HepG2 (cell line): ENCODE measurements at regions not wholly inside any gene's neighbourhood (a gene's known extent, or its start where the extent isn't known, plus 50 kb on each side); places are given as distances from the start of the nearest gene placed in this dataset.

Experiments
- ATAC-seq: fragments of 200-7000 bp; cut with Tn5 transposase; 3 replicates; pipeline ENCODE4 v1.9.1; 2020; ENCODE audit warnings: mild to moderate bottlenecking, moderate library complexity
- BruUV-seq: library from RNA; stranded (reverse); fragments of 400-500 nt; replicated peaks from 2 replicates; lab custom pipeline; 2021; lab: Mats Ljungman, UMichigan
- CTCF ChIA-PET: fragments of 300-600 bp; formaldehyde crosslinking; extraction: SDS; loops from one replicate; lab custom pipeline; 2021; ENCODE audit warnings: low total read pairs, inconsistent platforms, low intra/inter-chr PET ratio; lab: Yijun Ruan, JAX
- POLR2A ChIA-PET: fragments of 350-600 bp; sonication (Branson Sonifier 250); formaldehyde crosslinking; loops from one replicate; lab custom pipeline; 2020; ENCODE audit warnings: antibody characterized with exemption, inconsistent platforms; lab: Yijun Ruan, JAX
- DNase-seq: peaks from one replicate; pipeline ENCODE4 v3.0.0-alpha.2; 2015; ENCODE audit warnings: low spot score
- FAIRE-seq: peaks from 3 replicates; lab custom pipeline; 2011; peaks lifted over from hg19 to GRCh38; lab: Jason Lieb, UNC
- H2AFZ ChIP-seq: one replicate; pipeline ENCODE4 v1.6.1; 2011; ENCODE audit warnings: low read length, inconsistent platforms
- H3K27ac ChIP-seq: fragments of 300-600 bp; 3 replicates; pipeline ENCODE4 v1.8.0; 2011; ENCODE audit warnings: mixed run types, mild to moderate bottlenecking, mixed read lengths, low read length, inconsistent platforms; ENCODE audit not compliant: insufficient read depth; ENCODE audit errors: extremely low read length
- H3K27me3 ChIP-seq, 2 experiments: fragments of 200-600 bp in 1 of 2; 2 replicates in 1 of 2; 3 replicates in 1 of 2; pipeline versions ENCODE4 v1.6.0 to v1.8.0; 2011; ENCODE audit warnings: low read length in 2 of 2, mild to moderate bottlenecking in 2 of 2, moderate library complexity in 2 of 2, inconsistent platforms in 1 of 2; ENCODE audit not compliant: insufficient read depth in 2 of 2, control insufficient read depth in 1 of 2
- H3K36me3 ChIP-seq, 2 experiments: fragments of 200-600 bp in 1 of 2; replicated peaks in 1 of 2; 2 replicates in 1 of 2; 3 replicates in 1 of 2; pipeline versions ENCODE4 v1.5.1 to v1.8.0; 2011; ENCODE audit warnings: low read length in 2 of 2, inconsistent platforms in 1 of 2; ENCODE audit not compliant: insufficient read depth in 2 of 2, control insufficient read depth in 1 of 2
- H3K4me1 ChIP-seq: 2 replicates; pipeline ENCODE4 v1.5.1; 2012; ENCODE audit warnings: low read length, inconsistent platforms; ENCODE audit not compliant: insufficient read depth
- H3K4me2 ChIP-seq: 2 replicates; pipeline ENCODE4 v1.6.0; 2011; ENCODE audit warnings: low read depth, low read length, inconsistent platforms
- H3K4me3 ChIP-seq, 3 experiments: fragments of 200-600 bp in 1 of 3; sonication (generic), shearing (Covaris generic) in 1 of 3; replicated peaks in 1 of 3; 2 replicates each; pipeline ENCODE4 v1.5.1; 2011 to 2016; ENCODE audit warnings: low read length in 3 of 3, inconsistent platforms in 2 of 3, low read depth in 2 of 3, mild to moderate bottlenecking in 2 of 3, control low read depth in 1 of 3, mixed read lengths in 1 of 3; ENCODE audit not compliant: insufficient read depth in 1 of 3
- H3K79me2 ChIP-seq: one replicate; pipeline ENCODE4 v1.6.1; 2011; ENCODE audit warnings: low read length, inconsistent platforms; ENCODE audit not compliant: insufficient read depth
- H3K9ac ChIP-seq: 2 replicates; pipeline ENCODE4 v1.6.0; 2011; ENCODE audit warnings: mild to moderate bottlenecking, low read depth, low read length, inconsistent platforms; ENCODE audit not compliant: insufficient read depth
- H3K9me3 ChIP-seq: 2 replicates; pipeline ENCODE4 v1.5.1; 2012; ENCODE audit warnings: mild to moderate bottlenecking, low read length
- H4K20me1 ChIP-seq: 2 replicates; pipeline ENCODE4 v1.6.0; 2011; ENCODE audit warnings: inconsistent platforms, mild to moderate bottlenecking, low read length, moderate library complexity; ENCODE audit not compliant: insufficient read depth
- KLF13 ChIP-seq: sonication (generic); formaldehyde crosslinking; IDR thresholded peaks from 2 replicates; pipeline ENCODE4 v1.4.0; 2020; ENCODE audit warnings: mild to moderate bottlenecking, missing genetic modification reagents
- PCBP1 ChIP-seq: fragments of 200-400 bp; formaldehyde crosslinking; IDR thresholded peaks from 2 replicates; pipeline ENCODE4 v1.6.1; 2017; ENCODE audit warnings: mild to moderate bottlenecking, low read depth, low read length, borderline replicate concordance
- SOX13 ChIP-seq, 3 experiments: fragments of 450-650 bp in 1 of 3; sonication (generic) in 1 of 3; formaldehyde crosslinking in 1 of 3; IDR thresholded peaks in 2 of 3; conservative IDR thresholded peaks in 1 of 3; 2 replicates each; pipeline versions ENCODE4 v1.5.0 to v1.6.1; 2016 to 2020; ENCODE audit warnings: antibody characterized with exemption in 1 of 3, mild to moderate bottlenecking in 1 of 3, missing compliant biosample characterization in 1 of 3, missing genetic modification reagents in 1 of 3, moderate library complexity in 1 of 3
- SOX5 ChIP-seq: IDR thresholded peaks from 2 replicates; pipeline ENCODE4 v1.6.1; 2016; ENCODE audit warnings: borderline replicate concordance
- THAP7 ChIP-seq: sonication (generic); formaldehyde crosslinking; IDR thresholded peaks from 2 replicates; pipeline ENCODE4 v1.8.1; 2023; ENCODE audit warnings: mild to moderate bottlenecking, missing genetic modification reagents
- ZNF234 ChIP-seq: sonication (generic); formaldehyde crosslinking; conservative IDR thresholded peaks from 2 replicates; pipeline ENCODE4 v1.5.1; 2020; ENCODE audit warnings: mild to moderate bottlenecking, missing genetic modification reagents
- ZNF567 ChIP-seq: sonication (generic); formaldehyde crosslinking; IDR thresholded peaks from 2 replicates; pipeline ENCODE4 v1.8.1; 2023; ENCODE audit warnings: mild to moderate bottlenecking, missing genetic modification reagents, borderline replicate concordance
- ZNF614 ChIP-seq: IDR thresholded peaks from 2 replicates; pipeline ENCODE4 v1.6.1; 2018; ENCODE audit warnings: missing biosample characterization, missing genetic modification reagents, inconsistent platforms, borderline replicate concordance
- WGBS: methylation state at CpG from one replicate; pipeline ENCODE4 v1.1.6; 2017; ENCODE audit warnings: low lambda C conversion rate; 5-methylcytosine and 5-hydroxymethylcytosine counted together
- in situ Hi-C: cut with HindIII; loops from 2 replicates; pipeline ENCODE4 v1.10.0; 2017; ENCODE audit warnings: low pct_unique_long_range_greater_than_20kb; ENCODE audit not compliant: extremely low pct_ligation_motif_present
- intact Hi-C: fragments of 100-400 bp; cut with micrococcal nuclease; formaldehyde crosslinking; loops from one replicate; pipeline ENCODE4 v1.10.0; 2022; ENCODE audit not compliant: unreplicated experiment

DNA sequence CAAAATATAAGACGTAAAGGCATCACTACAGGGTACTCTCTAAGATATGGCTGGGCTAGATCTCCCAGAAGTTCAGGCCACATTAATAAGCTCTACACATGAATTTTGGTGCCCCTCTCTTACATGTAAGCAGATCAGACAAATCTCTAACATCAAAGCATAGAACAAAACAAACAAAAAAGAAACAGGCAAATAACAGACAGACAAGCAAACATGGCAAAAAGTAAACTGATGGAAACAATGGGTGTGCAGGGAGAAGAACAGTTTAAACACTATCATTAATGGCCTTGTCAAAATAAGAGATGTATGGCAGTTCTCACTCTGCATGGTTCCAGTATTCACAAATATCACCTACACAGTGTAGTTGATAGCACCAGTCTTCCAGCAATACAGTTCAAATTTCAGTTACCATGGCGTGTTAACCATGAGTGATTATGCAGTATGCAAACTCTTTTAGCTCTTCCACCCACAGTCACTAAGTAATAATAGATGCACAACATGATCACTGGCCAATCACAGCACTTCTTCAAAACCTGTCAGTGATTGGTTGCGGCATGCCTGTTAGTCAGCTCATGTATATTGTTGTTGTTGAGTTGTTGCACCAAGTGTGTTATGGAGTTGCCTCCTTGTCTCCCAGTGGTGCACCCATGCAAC lies 110.7 kb upstream of the TLR3 start:
- DNase-seq = peak; percentile 4
- no TSS peak for BruUV-seq
- H3K4me1 ChIP-seq = peaks cover 8% of the 10 kb centered on the region; the same call in 1 of the 2 replicates
- H3K27ac ChIP-seq = no peak overlapping the region
- no peak for TF ChIP-seq THAP7 (CRISPR knock-in tag)
- no peak for TF ChIP-seq SOX13 (IDR thresholded peaks at IDR 0.05)
- peak in 1 of 2 experiments; percentile 57; a peak in 1 of 4 replicates for TF ChIP-seq SOX13 (CRISPR knock-in tag; conservative IDR thresholded peaks at IDR 0.05 in 1 of 2, IDR thresholded peaks at IDR 0.05 in 1 of 2)
- TF ChIP-seq SOX5 = peak; percentile 53; the same call in 1 of the 2 replicates
- TF ChIP-seq, all 625 proteins: peak for 2
- no peak overlapping the region for H3K9ac ChIP-seq
- POLR2A ChIA-PET = no interaction called here
- no peak overlapping the region for H3K4me2 ChIP-seq
- 73% methylated on average over 3 of the region's 3 CpGs for WGBS
- peaks cover 0 to 8% of the 10 kb centered on the region in 2 experiments; a peak in 2 of 5 replicates for H3K27me3 ChIP-seq
- no peaks in the 10 kb centered on the region for H3K79me2 ChIP-seq
- in situ Hi-C loops (no loop called here), intact Hi-C loops (no loop called here)
- no peaks in the 10 kb centered on the region for H3K36me3 ChIP-seq
- FAIRE-seq (no peak), ATAC-seq (no peak)
- H3K4me3 ChIP-seq = no peak overlapping the region
- H3K9me3 ChIP-seq = no peaks in the 10 kb centered on the region
- no peak overlapping the region for H2AFZ ChIP-seq
- no peaks in the 10 kb centered on the region for H4K20me1 ChIP-seq
- CTCF ChIA-PET = no interaction called here

GRCh38 chr4:185965426-185966384 lies 103.3 kb upstream of the TLR3 start:
- Histone ChIP-seq H4K20me1 (no peaks in the 10 kb centered on the region), H3K27ac (no peak overlapping the region), H3K4me2 (peak overlapping the region; percentile 39; the same call in 1 of the 2 replicates), H3K9me3 (no peaks in the 10 kb centered on the region), H3K27me3 (no peaks in the 10 kb centered on the region), H3K79me2 (no peaks in the 10 kb centered on the region), H3K4me3 (no peak overlapping the region), H3K9ac (no peak overlapping the region), H3K4me1 (peaks cover 25% of the 10 kb centered on the region), H3K36me3 (no peaks in the 10 kb centered on the region), H2AFZ (peak overlapping the region; percentile 50)
- BruUV-seq = no TSS peak
- 73% methylated on average over 15 of the region's 15 CpGs for WGBS
- FAIRE-seq = no peak
- in situ Hi-C loops = no loop called here
- TF ChIP-seq ZNF614 (CRISPR knock-in tag) (no peak), ZNF567 (no peak), ZNF234 (CRISPR knock-in tag) (no peak), KLF13 (no peak), PCBP1 (no peak)
- ChIA-PET POLR2A (no interaction called here), CTCF (no interaction called here)
- no peak for ATAC-seq
- no peak for DNase-seq
- intact Hi-C loops = loop anchor here (10.0 kb wide), 1 partner anchor 151 kb away; the partner anchor contains the start of gene SORBS2
